H1 (cell line): ENCODE measurements at regions not wholly inside any gene's neighbourhood (a gene's known extent, or its start where the extent isn't known, plus 50 kb on each side); places are given as distances from the start of the nearest gene placed in this dataset.

Experiments used
- CTCF ChIA-PET: fragments of 300-600 bp; sonication (Branson Sonifier 250); formaldehyde crosslinking; loops from one replicate; lab custom pipeline; 2021; ENCODE audit not compliant: partially characterized antibody; lab: Charles Lee
- POLR2A ChIA-PET: fragments of 300-600 bp; sonication (Branson Sonifier 250); formaldehyde crosslinking; loops from one replicate; lab custom pipeline; 2021; ENCODE audit warnings: inconsistent platforms; ENCODE audit not compliant: partially characterized antibody; lab: Charles Lee
- DNase-seq, 2 experiments: peaks; one replicate each; pipeline versions ENCODE4 v3.0.0 to v3.0.0-alpha.2; 2010 to 2022; ENCODE audit warnings: low spot score in 2 of 2, low read depth in 1 of 2, mixed read lengths in 1 of 2
- FAIRE-seq: peaks from 2 replicates; lab custom pipeline; 2011; peaks lifted over from hg19 to GRCh38; lab: Jason Lieb, UNC
- H2AFZ ChIP-seq: 2 replicates; pipeline ENCODE4 v1.8.1; 2012; ENCODE audit warnings: low read length, inconsistent platforms
- H2AK5ac ChIP-seq: 2 replicates; pipeline ENCODE4 v1.6.1; 2013; ENCODE audit warnings: low read depth, low read length
- H2BK120ac ChIP-seq: replicated peaks from 2 replicates; pipeline ENCODE3; 2013; ENCODE audit warnings: low read depth, low read length, inconsistent platforms
- H2BK12ac ChIP-seq: 2 replicates; pipeline ENCODE4 v1.6.1; 2013; ENCODE audit warnings: low read depth, low read length
- H2BK15ac ChIP-seq: 2 replicates; pipeline ENCODE4 v1.6.1; 2013; ENCODE audit warnings: low read length
- H2BK20ac ChIP-seq: 2 replicates; pipeline ENCODE4 v1.6.1; 2013; ENCODE audit warnings: low read length
- H2BK5ac ChIP-seq: 2 replicates; pipeline ENCODE4 v1.6.1; 2013; ENCODE audit warnings: low read depth, low read length
- H3K14ac ChIP-seq: 2 replicates; pipeline ENCODE4 v1.6.1; 2013; ENCODE audit warnings: inconsistent platforms; ENCODE audit not compliant: insufficient read length
- H3K18ac ChIP-seq: 2 replicates; pipeline ENCODE4 v1.6.1; 2013; ENCODE audit warnings: low read length; ENCODE audit errors: extremely low read depth
- H3K23ac ChIP-seq: 2 replicates; pipeline ENCODE4 v1.6.1; 2013; ENCODE audit warnings: inconsistent platforms; ENCODE audit not compliant: insufficient read length
- H3K23me2 ChIP-seq: 2 replicates; pipeline ENCODE4 v1.6.1; 2013; ENCODE audit warnings: low read depth, low read length
- H3K27ac ChIP-seq: 2 replicates; pipeline ENCODE4 v1.6.1; 2011; ENCODE audit warnings: low read depth, low read length, inconsistent platforms
- H3K27me3 ChIP-seq, 4 experiments: replicated peaks in 1 of 4; 1 replicate in 1 of 4; 2 replicates in 3 of 4; pipeline versions ENCODE4 v1.6.1 to v1.8.1; 2011 to 2013; ENCODE audit warnings: low read length in 3 of 4, mild to moderate bottlenecking in 3 of 4, inconsistent platforms in 2 of 4, mixed read lengths in 2 of 4, moderate library complexity in 1 of 4; ENCODE audit not compliant: control insufficient read depth in 3 of 4, insufficient read depth in 3 of 4; ENCODE audit errors: extremely low read depth in 1 of 4
- H3K36me3 ChIP-seq, 4 experiments: 2 replicates each; pipeline versions ENCODE4 v1.6.1 to v1.8.1; 2011 to 2013; ENCODE audit warnings: mild to moderate bottlenecking in 4 of 4, low read length in 3 of 4, moderate library complexity in 2 of 4, control low read depth in 1 of 4, inconsistent platforms in 1 of 4; ENCODE audit not compliant: insufficient read depth in 4 of 4, control insufficient read depth in 2 of 4
- H3K4ac ChIP-seq: replicated peaks from 2 replicates; pipeline ENCODE3; 2013; ENCODE audit warnings: low read length, low read depth, mixed read lengths, inconsistent platforms; ENCODE audit not compliant: insufficient read length
- H3K4me1 ChIP-seq, 4 experiments: replicated peaks in 1 of 4; 1 replicate in 1 of 4; 2 replicates in 3 of 4; pipeline versions ENCODE4 v1.6.1 to v1.8.1; 2011 to 2013; ENCODE audit warnings: low read length in 3 of 4, inconsistent platforms in 2 of 4, mixed read lengths in 1 of 4; ENCODE audit not compliant: insufficient read depth in 4 of 4, control insufficient read depth in 3 of 4
- H3K4me2 ChIP-seq, 2 experiments: 2 replicates each; pipeline versions ENCODE4 v1.6.1 to v1.8.1; 2011 to 2013; ENCODE audit warnings: low read depth in 2 of 2, low read length in 2 of 2, control low read depth in 1 of 2, inconsistent platforms in 1 of 2, mild to moderate bottlenecking in 1 of 2; ENCODE audit not compliant: insufficient read depth in 1 of 2
- H3K4me3 ChIP-seq, 4 experiments: fragments of 200-600, 300-600 bp in 1 of 4; sonication (generic), shearing (Covaris generic), sonication (Bioruptor Twin) in 1 of 4; 2 replicates each; pipeline versions ENCODE4 v1.5.1 to v1.8.1; 2011 to 2016; ENCODE audit warnings: low read length in 4 of 4, low read depth in 3 of 4, control low read depth in 2 of 4, inconsistent platforms in 2 of 4, mild to moderate bottlenecking in 2 of 4, mixed read lengths in 1 of 4, moderate library complexity in 1 of 4; ENCODE audit not compliant: insufficient read depth in 2 of 4; ENCODE audit errors: extremely low read depth in 1 of 4
- H3K56ac ChIP-seq: replicated peaks from 2 replicates; pipeline ENCODE3; 2013; ENCODE audit warnings: low read depth, mild to moderate bottlenecking, mixed read lengths, low read length, inconsistent platforms; ENCODE audit not compliant: insufficient read length
- H3K79me1 ChIP-seq: 2 replicates; pipeline ENCODE4 v1.6.1; 2013; ENCODE audit warnings: low read depth, low read length, control low read depth
- H3K79me2 ChIP-seq, 2 experiments: 2 replicates each; pipeline versions ENCODE4 v1.6.1 to v1.8.1; 2012 to 2013; ENCODE audit warnings: low read length in 2 of 2, mild to moderate bottlenecking in 2 of 2, inconsistent platforms in 1 of 2; ENCODE audit not compliant: insufficient read depth in 2 of 2, control insufficient read depth in 1 of 2
- H3K9ac ChIP-seq, 4 experiments: replicated peaks in 1 of 4; 1 replicate in 1 of 4; 2 replicates in 3 of 4; pipeline versions ENCODE4 v1.6.1 to v1.8.1; 2011 to 2013; ENCODE audit warnings: low read depth in 3 of 4, low read length in 3 of 4, control low read depth in 2 of 4, mild to moderate bottlenecking in 2 of 4, moderate library complexity in 2 of 4, inconsistent platforms in 1 of 4; ENCODE audit errors: extremely low read depth in 1 of 4
- H3K9me3 ChIP-seq, 2 experiments: 2 replicates each; pipeline versions ENCODE4 v1.6.1 to v1.8.1; 2012 to 2013; ENCODE audit warnings: mild to moderate bottlenecking in 2 of 2, moderate library complexity in 2 of 2, control low read depth in 1 of 2, inconsistent platforms in 1 of 2, low read depth in 1 of 2, low read length in 1 of 2, mixed read lengths in 1 of 2; ENCODE audit not compliant: insufficient read depth in 2 of 2
- H4K20me1 ChIP-seq, 2 experiments: replicated peaks in 1 of 2; 2 replicates each; pipeline versions ENCODE3 to v1.8.1; 2011 to 2013; ENCODE audit warnings: inconsistent platforms in 2 of 2, low read length in 2 of 2, mild to moderate bottlenecking in 1 of 2; ENCODE audit not compliant: insufficient read depth in 2 of 2, control insufficient read depth in 1 of 2
- H4K5ac ChIP-seq: 2 replicates; pipeline ENCODE4 v1.6.1; 2013; ENCODE audit warnings: low read length, low read depth, mixed read lengths, inconsistent platforms; ENCODE audit not compliant: insufficient read length
- H4K8ac ChIP-seq: 2 replicates; pipeline ENCODE4 v1.8.0; 2013; ENCODE audit warnings: mild to moderate bottlenecking, moderate library complexity, low read length, inconsistent platforms; ENCODE audit not compliant: insufficient read depth; ENCODE audit errors: extremely low read depth
- H4K91ac ChIP-seq: replicated peaks from 2 replicates; pipeline ENCODE3; 2013; ENCODE audit warnings: low read length, mixed read lengths, inconsistent platforms; ENCODE audit not compliant: insufficient read length
- HDAC6 ChIP-seq: IDR thresholded peaks from one replicate; pipeline ENCODE4 v1.7.1; 2012; ENCODE audit warnings: low read depth, mild to moderate bottlenecking, inconsistent platforms, low read length, moderate library complexity
- JUND ChIP-seq: IDR thresholded peaks from 2 replicates; pipeline ENCODE4 v1.6.1; 2011; ENCODE audit warnings: mild to moderate bottlenecking, improper control_type of control experiment, low read length
- POLR2A ChIP-seq, 2 experiments: IDR thresholded peaks; 1 replicate in 1 of 2; 2 replicates in 1 of 2; pipeline ENCODE4 v1.6.1; 2011; ENCODE audit warnings: low read depth in 2 of 2, low read length in 2 of 2, mild to moderate bottlenecking in 2 of 2; ENCODE audit errors: control extremely low read depth in 1 of 2
- POU5F1 ChIP-seq: IDR thresholded peaks from 2 replicates; pipeline ENCODE4 v1.6.1; 2011; ENCODE audit warnings: low read depth, mild to moderate bottlenecking, low read length, moderate library complexity
- SIX5 ChIP-seq: IDR thresholded peaks from 2 replicates; pipeline ENCODE4 v1.6.1; 2011; ENCODE audit warnings: mild to moderate bottlenecking, low read depth, low read length
- SP2 ChIP-seq: IDR thresholded peaks from 2 replicates; pipeline ENCODE4 v1.6.1; 2012; ENCODE audit warnings: mild to moderate bottlenecking, low read length, inconsistent platforms
- SRF ChIP-seq: IDR thresholded peaks from 2 replicates; pipeline ENCODE4 v1.6.1; 2011; ENCODE audit warnings: mild to moderate bottlenecking, low read depth, low read length, moderate library complexity
- WGBS, 2 experiments: shearing (Covaris generic) in 1 of 2; methylation state at CpG; one replicate each; pipeline versions ENCODE4 v1.1.6 to v1.1.7; 2013 to 2015; ENCODE audit warnings: low lambda C conversion rate in 2 of 2, mixed read lengths in 2 of 2, inconsistent platforms in 1 of 2, low coverage in 1 of 2, missing lambda C conversion rate in 1 of 2; ENCODE audit not compliant: insufficient replicate concordance in 2 of 2, insufficient coverage in 1 of 2, insufficient read length in 1 of 2; ENCODE audit errors: extremely low coverage in 1 of 2, missing lambda C conversion rate in 1 of 2; 5-methylcytosine and 5-hydroxymethylcytosine counted together

DNA sequence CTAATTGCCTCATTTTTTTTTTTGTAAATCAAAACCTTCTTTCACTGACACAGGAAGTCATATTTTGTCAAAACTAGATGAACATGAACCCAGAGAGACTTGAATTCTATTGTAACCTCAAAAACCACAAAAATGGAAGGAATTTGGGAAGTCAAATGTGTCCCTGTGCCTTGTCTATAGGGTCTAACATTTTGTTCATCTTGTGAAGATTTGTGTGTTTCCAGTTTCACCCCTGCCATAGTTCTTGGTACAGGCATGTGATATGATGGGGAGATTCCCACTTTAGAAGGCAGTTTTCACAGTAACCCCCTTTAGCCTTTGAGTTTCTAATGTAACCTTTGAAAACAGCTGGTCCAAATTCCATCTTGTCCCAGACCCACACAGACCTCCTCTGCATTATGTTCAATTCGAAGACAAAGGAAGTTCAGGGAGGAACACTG is 318.5 kb upstream of the ADAMTS9 start:
- no peak overlapping the region for H3K4me2 ChIP-seq
- no peak for FAIRE-seq
- no peak overlapping the region for H2BK5ac ChIP-seq

More for the DNA sequence above, 318.5 kb upstream of the ADAMTS9 start:
- Histone ChIP-seq H3K4me1 (no peaks in the 10 kb centered on the region), H3K9ac (no peak overlapping the region), H3K4me3 (no peak overlapping the region), H2BK15ac (no peak overlapping the region), H3K9me3 (no peaks in the 10 kb centered on the region), H3K18ac (no peak overlapping the region), H4K5ac (no peak overlapping the region), H3K56ac (no peak overlapping the region), H2AFZ (no peak overlapping the region), H3K27ac (no peak overlapping the region), H3K27me3 (no peaks in the 10 kb centered on the region), H3K79me2 (no peaks in the 10 kb centered on the region), H2AK5ac (no peak overlapping the region), H3K23me2 (no peaks in the 10 kb centered on the region), H4K8ac (no peak overlapping the region), H4K20me1 (no peaks in the 10 kb centered on the region), H3K23ac (no peak overlapping the region), H3K4ac (no peak overlapping the region), H4K91ac (no peak overlapping the region), H3K79me1 (no peaks in the 10 kb centered on the region), H2BK20ac (no peak overlapping the region), H2BK12ac (no peak overlapping the region), H3K14ac (no peak overlapping the region), H2BK120ac (no peak overlapping the region), H3K36me3 (no peaks in the 10 kb centered on the region)
- no peak for TF ChIP-seq SIX5
- TF ChIP-seq JUND = no peak
- no peak for TF ChIP-seq POLR2A (IDR thresholded peaks at IDR 0.05; ENCODE audit: control extremely low read depth in 1 of 2, low read depth in 2 of 2, low read length in 2 of 2)
- TF ChIP-seq HDAC6 = no peak
- no peak for TF ChIP-seq POU5F1
- TF ChIP-seq SRF = no peak
- TF ChIP-seq SP2 = no peak
- ChIA-PET POLR2A (no interaction called here), CTCF (interaction anchor here (0.9 to 1.2 kb wide), 5 partner anchors 9 to 475 kb away, joined by 3 to 7 read pairs (median 3); no protein-coding TSS in a partner anchor)
- DNase-seq = no peak
- WGBS, 2 experiments = 67% methylated on average over 1 of the region's 1 CpG; no CpG with 5 or more reads in 1 of the 2 experiments
